Astrocyte (in vitro differentiated cells and primary cell): ENCODE measurements at regions not wholly inside any gene's neighbourhood (a gene's known extent, or its start where the extent isn't known, plus 50 kb on each side); places are given as distances from the start of the nearest gene placed in this dataset.

Experiments used
- DNase-seq: peaks from one replicate; pipeline ENCODE4 v3.0.0-alpha.2; 2010; ENCODE audit warnings: low read depth
- FAIRE-seq: peaks from 2 replicates; lab custom pipeline; 2011; peaks lifted over from hg19 to GRCh38; lab: Jason Lieb, UNC
- H2AFZ ChIP-seq: 2 replicates; pipeline ENCODE4 v1.6.0; 2012; ENCODE audit warnings: low read depth, low read length, inconsistent platforms
- H3K27ac ChIP-seq: 2 replicates; pipeline ENCODE4 v1.5.1; 2011; ENCODE audit warnings: low read depth, low read length, inconsistent platforms
- H3K27me3 ChIP-seq: 2 replicates; pipeline ENCODE4 v1.6.0; 2011; ENCODE audit warnings: low read length, inconsistent platforms; ENCODE audit not compliant: insufficient read depth
- H3K36me3 ChIP-seq: 2 replicates; pipeline ENCODE4 v1.5.1; 2011; ENCODE audit warnings: low read length, inconsistent platforms; ENCODE audit not compliant: insufficient read depth
- H3K4me1 ChIP-seq: 2 replicates; pipeline ENCODE4 v1.5.1; 2011; ENCODE audit warnings: low read length, inconsistent platforms; ENCODE audit not compliant: insufficient read depth
- H3K4me2 ChIP-seq: 2 replicates; pipeline ENCODE4 v1.6.0; 2012; ENCODE audit warnings: low read length, inconsistent platforms
- H3K4me3 ChIP-seq: 2 replicates; pipeline ENCODE4 v1.5.1; 2011; ENCODE audit warnings: low read depth, mild to moderate bottlenecking, low read length, inconsistent platforms; ENCODE audit not compliant: insufficient read depth
- H3K79me2 ChIP-seq: 2 replicates; pipeline ENCODE4 v1.6.0; 2012; ENCODE audit warnings: mild to moderate bottlenecking, low read length, inconsistent platforms; ENCODE audit not compliant: insufficient read depth
- H3K9ac ChIP-seq: 2 replicates; pipeline ENCODE4 v1.6.0; 2012; ENCODE audit warnings: mild to moderate bottlenecking, low read length, inconsistent platforms
- H3K9me3 ChIP-seq: 2 replicates; pipeline ENCODE4 v1.5.1; 2012; ENCODE audit warnings: low read depth, mild to moderate bottlenecking, low read length, inconsistent platforms; ENCODE audit not compliant: insufficient read depth
- H4K20me1 ChIP-seq: 2 replicates; pipeline ENCODE4 v1.6.0; 2012; ENCODE audit warnings: low read length, inconsistent platforms; ENCODE audit not compliant: insufficient read depth
- H3K27ac Mint-ChIP-seq: one replicate; pipeline ENCODE4 v1.8.0; 2021; ENCODE audit warnings: mild to moderate bottlenecking, mixed read lengths; ENCODE audit not compliant: unreplicated experiment
- H3K27me3 Mint-ChIP-seq: one replicate; pipeline ENCODE4 v1.8.0; 2021; ENCODE audit warnings: low read depth, mixed read lengths; ENCODE audit not compliant: unreplicated experiment
- H3K36me3 Mint-ChIP-seq: one replicate; pipeline ENCODE4 v1.8.0; 2021; ENCODE audit warnings: low read depth, mixed read lengths; ENCODE audit not compliant: unreplicated experiment
- H3K4me1 Mint-ChIP-seq: one replicate; pipeline ENCODE4 v1.8.0; 2021; ENCODE audit warnings: low read depth, mixed read lengths; ENCODE audit not compliant: unreplicated experiment
- H3K4me3 Mint-ChIP-seq: one replicate; pipeline ENCODE4 v1.8.0; 2021; ENCODE audit warnings: mild to moderate bottlenecking, moderate library complexity, mixed read lengths; ENCODE audit not compliant: unreplicated experiment
- H3K9me3 Mint-ChIP-seq: one replicate; pipeline ENCODE4 v1.8.0; 2021; ENCODE audit warnings: mild to moderate bottlenecking, mixed read lengths; ENCODE audit not compliant: unreplicated experiment
- CTCF ChIP-seq: IDR thresholded peaks from 2 replicates; pipeline ENCODE4 v1.5.1; 2011; ENCODE audit warnings: low read depth, mild to moderate bottlenecking, inconsistent platforms, low read length, moderate library complexity; ENCODE audit not compliant: insufficient read depth
- EZH2 ChIP-seq: IDR thresholded peaks from 2 replicates; pipeline ENCODE4 v1.6.1; 2012; ENCODE audit warnings: mild to moderate bottlenecking, low read length, inconsistent platforms; ENCODE audit not compliant: insufficient read depth

GRCh38 chr21:16713331-16714117, 799.3 kb upstream of the CXADR start:
- H3K4me3 ChIP-seq, result no peak overlapping the region
- H2AFZ ChIP-seq, result no peak overlapping the region
- H3K4me3 Mint-ChIP-seq, result no peak overlapping the region
- no peak for TF ChIP-seq CTCF
- no peak for TF ChIP-seq EZH2
- H3K36me3 Mint-ChIP-seq, result no peaks in the 10 kb centered on the region
- no peak overlapping the region for H3K27ac ChIP-seq
- no peaks in the 10 kb centered on the region for H3K27me3 ChIP-seq
- FAIRE-seq, result no peak
- H4K20me1 ChIP-seq, result no peaks in the 10 kb centered on the region
- peaks cover 7% of the 10 kb centered on the region for H3K4me1 Mint-ChIP-seq
- H3K9ac ChIP-seq, result no peak overlapping the region
- H3K27me3 Mint-ChIP-seq, result no peaks in the 10 kb centered on the region
- H3K4me2 ChIP-seq, result no peak overlapping the region
- peaks cover 3% of the 10 kb centered on the region for H3K9me3 Mint-ChIP-seq
- no peaks in the 10 kb centered on the region for H3K4me1 ChIP-seq
- DNase-seq, result peak; percentile 7
- no peak overlapping the region for H3K27ac Mint-ChIP-seq
- no peaks in the 10 kb centered on the region for H3K9me3 ChIP-seq
- no peaks in the 10 kb centered on the region for H3K79me2 ChIP-seq
- H3K36me3 ChIP-seq, result no peaks in the 10 kb centered on the region

- H3K9ac ChIP-seq, result no peak overlapping the region
- no peak overlapping the region for H3K4me3 ChIP-seq
- no peaks in the 10 kb centered on the region for H3K36me3 ChIP-seq
- Mint-ChIP-seq H3K36me3 (no peaks in the 10 kb centered on the region), H3K4me1 (no peaks in the 10 kb centered on the region), H3K4me3 (no peak overlapping the region), H3K27me3 (no peaks in the 10 kb centered on the region), H3K9me3 (no peaks in the 10 kb centered on the region), H3K27ac (no peak overlapping the region)
- H3K79me2 ChIP-seq, result no peaks in the 10 kb centered on the region
- H3K9me3 ChIP-seq, result no peaks in the 10 kb centered on the region
- no peak for FAIRE-seq
- no peaks in the 10 kb centered on the region for H3K27me3 ChIP-seq
- no peak overlapping the region for H2AFZ ChIP-seq
- no peak overlapping the region for H3K27ac ChIP-seq
- no peak overlapping the region for H3K4me2 ChIP-seq
- peak; percentile 16 for DNase-seq
- TF ChIP-seq CTCF (no peak), EZH2 (no peak)
- H3K4me1 ChIP-seq, result no peaks in the 10 kb centered on the region
- no peaks in the 10 kb centered on the region for H4K20me1 ChIP-seq
Measured at GRCh38 chr21:16740511-16740910, 772.3 kb upstream of the CXADR start.

- no peak for FAIRE-seq
- peak; percentile 96 for DNase-seq
- H3K9me3 Mint-ChIP-seq, result no peaks in the 10 kb centered on the region
- Histone ChIP-seq H3K79me2 (no peaks in the 10 kb centered on the region), H3K9ac (no peak overlapping the region), H3K27ac (no peak overlapping the region), H3K36me3 (no peaks in the 10 kb centered on the region), H3K4me3 (no peak overlapping the region), H3K4me1 (no peaks in the 10 kb centered on the region), H2AFZ (no peak overlapping the region), H3K9me3 (no peaks in the 10 kb centered on the region), H3K27me3 (no peaks in the 10 kb centered on the region), H3K4me2 (no peak overlapping the region), H4K20me1 (no peaks in the 10 kb centered on the region)
- no peaks in the 10 kb centered on the region for H3K27me3 Mint-ChIP-seq
- no peaks in the 10 kb centered on the region for H3K4me1 Mint-ChIP-seq
- H3K4me3 Mint-ChIP-seq, result no peak overlapping the region
- no peak overlapping the region for H3K27ac Mint-ChIP-seq
- H3K36me3 Mint-ChIP-seq, result no peaks in the 10 kb centered on the region
- TF ChIP-seq CTCF, result no peak
- no peak for TF ChIP-seq EZH2
Measured at GRCh38 chr21:16741141-16741665, 771.6 kb upstream of the CXADR start.
